GM12873 (cell line): ENCODE measurements at regions not wholly inside any gene's neighbourhood (a gene's known extent, or its start where the extent isn't known, plus 50 kb on each side); places are given as distances from the start of the nearest gene placed in this dataset.

Experiments used
- TF ChIP-seq, protein P1 (sequence below): IDR thresholded peaks from 2 replicates; pipeline ENCODE4 v1.5.1; 2012; ENCODE audit warnings: low read depth, mild to moderate bottlenecking, moderate library complexity, low read length, control low read depth; ENCODE audit not compliant: insufficient read depth; ENCODE audit errors: missing control alignments

DNA sequence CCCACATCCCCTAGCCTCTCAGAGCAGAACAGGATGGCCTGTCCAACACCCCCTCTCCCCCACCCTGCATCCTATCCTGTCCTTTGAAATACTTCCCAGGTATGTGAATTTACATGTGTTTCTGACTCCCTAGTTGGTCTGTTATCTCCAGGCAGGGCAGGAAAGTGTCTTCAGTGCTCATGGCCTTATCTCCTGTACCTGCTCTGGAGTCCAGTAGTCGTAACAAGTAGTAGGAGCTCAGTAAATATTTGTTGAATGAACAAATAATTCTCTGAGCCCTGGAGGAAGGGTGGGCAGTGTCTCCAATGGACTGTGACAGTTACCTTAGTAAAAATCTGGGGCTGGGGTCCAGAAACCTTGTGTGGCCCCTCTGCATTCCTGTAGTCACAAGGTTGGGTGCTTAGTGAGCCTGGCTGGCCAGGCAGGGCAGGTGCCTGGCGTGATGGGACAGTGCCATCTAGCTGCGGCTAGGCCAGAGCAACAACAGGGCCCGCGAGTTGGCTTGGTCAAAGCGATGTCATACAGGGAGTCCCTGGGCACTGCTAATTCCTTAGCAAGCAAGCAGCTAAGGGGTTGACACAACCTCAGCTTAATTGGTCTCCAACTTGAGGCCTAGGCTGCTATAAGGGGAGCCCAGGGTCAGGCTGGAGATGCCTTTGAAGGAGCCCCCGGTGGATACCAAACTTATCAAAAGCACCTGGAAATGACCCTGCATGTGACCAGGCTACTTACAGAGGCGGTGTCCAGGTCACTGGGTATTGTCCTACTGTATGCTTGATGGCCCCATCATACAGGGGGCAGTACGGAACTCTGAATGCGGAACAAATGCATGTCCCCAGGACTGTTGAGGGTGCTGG is 89.0 kb upstream of the PPM1J start:
- TF ChIP-seq, protein P1, sequence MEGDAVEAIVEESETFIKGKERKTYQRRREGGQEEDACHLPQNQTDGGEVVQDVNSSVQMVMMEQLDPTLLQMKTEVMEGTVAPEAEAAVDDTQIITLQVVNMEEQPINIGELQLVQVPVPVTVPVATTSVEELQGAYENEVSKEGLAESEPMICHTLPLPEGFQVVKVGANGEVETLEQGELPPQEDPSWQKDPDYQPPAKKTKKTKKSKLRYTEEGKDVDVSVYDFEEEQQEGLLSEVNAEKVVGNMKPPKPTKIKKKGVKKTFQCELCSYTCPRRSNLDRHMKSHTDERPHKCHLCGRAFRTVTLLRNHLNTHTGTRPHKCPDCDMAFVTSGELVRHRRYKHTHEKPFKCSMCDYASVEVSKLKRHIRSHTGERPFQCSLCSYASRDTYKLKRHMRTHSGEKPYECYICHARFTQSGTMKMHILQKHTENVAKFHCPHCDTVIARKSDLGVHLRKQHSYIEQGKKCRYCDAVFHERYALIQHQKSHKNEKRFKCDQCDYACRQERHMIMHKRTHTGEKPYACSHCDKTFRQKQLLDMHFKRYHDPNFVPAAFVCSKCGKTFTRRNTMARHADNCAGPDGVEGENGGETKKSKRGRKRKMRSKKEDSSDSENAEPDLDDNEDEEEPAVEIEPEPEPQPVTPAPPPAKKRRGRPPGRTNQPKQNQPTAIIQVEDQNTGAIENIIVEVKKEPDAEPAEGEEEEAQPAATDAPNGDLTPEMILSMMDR = peak; percentile 95

DNA sequence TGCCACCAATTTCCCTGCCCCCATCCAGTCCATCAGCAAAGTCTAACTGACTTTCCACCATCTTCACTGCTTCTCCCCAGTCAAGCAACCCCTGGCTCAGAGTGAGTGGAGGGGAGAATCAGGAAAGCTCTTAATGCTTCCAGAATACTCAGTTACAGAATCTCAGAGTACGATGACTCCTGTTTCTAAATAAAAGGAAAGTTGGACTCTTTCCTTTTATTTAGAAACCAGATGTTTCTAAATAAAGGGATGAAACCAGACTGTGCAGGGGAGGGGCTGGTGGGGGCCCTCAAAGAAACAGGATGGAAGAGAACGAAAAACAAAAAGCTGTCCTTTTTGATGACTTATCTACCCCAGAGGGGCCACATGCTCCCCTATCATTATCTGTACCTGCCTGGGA is 85.2 kb upstream of the PPM1J start:
- TF ChIP-seq, protein P1 = no peak

DNA sequence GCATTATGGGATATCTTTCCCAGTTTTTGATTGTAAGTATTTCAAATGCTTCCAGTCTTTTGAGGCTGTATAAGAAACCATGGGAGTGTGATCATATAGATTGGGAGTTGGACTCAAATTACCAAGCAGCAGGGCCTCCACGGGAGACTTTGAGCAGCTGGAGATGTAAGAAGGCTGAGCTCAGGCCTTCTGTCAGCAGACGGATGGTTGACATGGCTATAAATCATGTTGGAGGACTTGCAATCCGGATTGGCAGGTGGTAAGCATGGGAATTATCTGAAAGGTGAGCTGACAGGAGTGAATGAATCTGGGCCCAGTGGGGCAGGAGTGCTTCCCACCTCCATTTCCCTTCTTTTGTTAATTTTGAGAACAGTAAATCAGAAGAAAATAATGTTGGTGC is 83.2 kb upstream of the PPM1J start:
- TF ChIP-seq, protein P1 = no peak

DNA sequence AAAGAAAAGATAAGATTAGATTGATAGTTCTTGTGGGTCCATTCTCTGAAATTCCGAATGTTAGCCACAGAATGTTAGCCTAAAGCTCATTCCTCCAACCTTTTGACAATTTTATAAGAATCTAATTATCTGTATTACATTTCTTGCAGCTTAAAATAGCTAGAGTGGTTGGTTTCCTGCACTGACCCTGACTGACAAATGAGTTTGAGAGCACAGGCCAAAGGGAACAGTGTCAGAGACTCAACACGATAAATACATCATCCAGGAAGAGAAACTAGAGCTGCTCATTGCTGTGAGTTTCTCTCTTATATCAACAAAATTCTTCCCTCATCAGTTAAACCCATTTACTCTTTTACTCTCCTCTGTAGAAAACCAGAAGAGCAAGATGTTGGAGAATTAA is 82.1 kb upstream of the PPM1J start:
- TF ChIP-seq, protein P1 = no peak

DNA sequence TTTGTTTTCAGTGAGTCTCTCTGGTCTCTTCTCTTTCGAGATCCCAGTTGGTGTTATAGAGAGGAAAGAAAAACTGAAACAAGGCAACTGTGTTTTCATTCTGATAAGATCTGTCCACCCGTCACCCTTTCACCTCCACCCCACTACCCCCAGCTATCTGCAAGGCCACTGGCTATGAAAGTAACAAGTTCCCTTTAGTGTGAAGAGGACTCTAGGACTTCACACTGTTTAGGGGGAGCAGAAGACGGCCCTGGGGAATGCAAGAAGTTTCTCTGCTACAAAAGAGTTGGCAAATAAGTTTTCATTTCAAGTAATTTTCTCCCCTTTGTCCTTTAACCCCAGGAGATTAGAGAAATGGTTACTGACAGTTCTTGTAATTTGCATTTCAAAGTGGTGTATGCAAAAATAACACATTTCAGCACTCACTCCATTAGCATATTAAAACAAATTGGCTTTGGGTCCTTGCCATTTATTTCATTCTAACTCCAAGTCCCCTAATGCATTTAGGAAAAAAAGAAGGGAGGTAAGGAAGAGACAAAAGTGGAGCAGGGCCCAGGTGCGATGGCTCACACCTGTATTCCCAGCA is 79.6 kb upstream of the PPM1J start:
- TF ChIP-seq, protein P1 = no peak

DNA sequence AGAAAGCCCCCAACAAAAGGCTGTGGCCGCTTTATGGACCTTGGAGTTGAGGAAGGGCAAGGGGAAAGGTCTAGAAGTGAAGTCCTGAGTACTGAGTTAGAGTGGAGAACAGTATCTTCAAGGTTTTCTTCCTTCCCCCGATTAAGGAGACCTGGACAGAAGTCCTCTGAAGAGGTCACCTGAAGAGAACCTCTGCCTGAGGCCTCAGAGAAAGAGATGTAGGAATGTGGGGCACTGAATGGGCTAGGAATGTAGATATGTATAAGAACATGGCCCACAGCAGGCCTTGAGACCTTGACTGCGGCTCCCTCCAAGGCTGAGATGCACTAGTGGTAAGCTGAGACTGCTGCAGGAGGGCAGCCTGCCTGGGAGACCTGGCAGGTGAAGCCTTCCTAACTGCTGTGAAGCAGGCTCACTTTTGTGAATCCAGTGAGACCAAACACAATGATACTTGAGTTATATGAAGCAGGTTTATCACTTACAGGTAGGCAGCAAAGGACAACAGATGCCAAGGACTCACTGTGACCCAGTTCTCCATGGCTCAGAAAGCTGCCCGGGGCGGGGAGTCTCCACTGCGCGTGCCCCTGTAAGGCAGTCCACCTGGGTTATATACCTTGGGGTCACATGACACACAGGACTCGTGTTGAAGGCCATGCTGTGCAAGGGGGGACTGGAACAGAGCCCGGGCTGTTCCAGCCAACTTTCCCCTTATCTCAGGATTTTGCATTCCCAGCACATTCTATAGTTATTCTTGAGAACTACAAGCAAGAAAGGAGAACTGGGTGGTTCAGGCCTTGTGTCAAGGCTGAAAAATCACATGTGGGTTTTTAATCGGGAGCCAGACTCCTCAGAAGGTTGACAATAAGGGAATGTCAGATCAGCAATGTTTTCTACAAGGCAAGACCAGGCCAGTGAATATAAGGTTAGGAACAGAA is 78.8 kb upstream of the PPM1J start:
- TF ChIP-seq, protein P1 = no peak

DNA sequence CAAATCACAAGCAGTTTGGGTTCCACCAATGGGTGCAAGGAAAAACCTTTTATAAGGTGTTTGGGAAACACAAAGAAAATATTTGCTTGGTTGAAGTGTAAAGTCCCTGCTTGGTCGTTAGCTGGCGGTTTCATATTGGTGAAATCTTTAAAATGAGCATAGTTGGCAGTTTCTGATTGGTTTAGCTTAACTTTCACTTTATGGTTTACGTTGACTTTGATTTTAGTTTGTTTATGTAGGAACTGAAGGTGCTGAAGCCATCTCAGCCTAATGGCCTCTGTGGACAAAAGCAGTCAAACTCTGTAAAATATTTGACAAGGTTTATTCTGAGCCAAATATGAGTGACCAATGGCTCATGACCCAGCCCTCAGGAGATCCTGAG is 76.6 kb upstream of the PPM1J start:
- TF ChIP-seq, protein P1 = no peak
